Retinal pigment epithelial cell (primary cell): ENCODE measurements at regions not wholly inside any gene's neighbourhood (a gene's known extent, or its start where the extent isn't known, plus 50 kb on each side); places are given as distances from the start of the nearest gene placed in this dataset.

Source experiments
- DNase-seq: peaks from one replicate; pipeline ENCODE4 v3.0.0-alpha.2; 2010; ENCODE audit warnings: low read depth
- H3K4me3 ChIP-seq: 2 replicates; pipeline ENCODE4 v1.5.1; 2011; ENCODE audit warnings: mild to moderate bottlenecking, low read length, control low read depth, moderate library complexity
- TF ChIP-seq, protein P1 (sequence below): conservative IDR thresholded peaks from 2 replicates; pipeline ENCODE4 v1.5.1; 2011; ENCODE audit warnings: low read depth, low read length, control low read depth, inconsistent platforms

- TF ChIP-seq, protein P1, sequence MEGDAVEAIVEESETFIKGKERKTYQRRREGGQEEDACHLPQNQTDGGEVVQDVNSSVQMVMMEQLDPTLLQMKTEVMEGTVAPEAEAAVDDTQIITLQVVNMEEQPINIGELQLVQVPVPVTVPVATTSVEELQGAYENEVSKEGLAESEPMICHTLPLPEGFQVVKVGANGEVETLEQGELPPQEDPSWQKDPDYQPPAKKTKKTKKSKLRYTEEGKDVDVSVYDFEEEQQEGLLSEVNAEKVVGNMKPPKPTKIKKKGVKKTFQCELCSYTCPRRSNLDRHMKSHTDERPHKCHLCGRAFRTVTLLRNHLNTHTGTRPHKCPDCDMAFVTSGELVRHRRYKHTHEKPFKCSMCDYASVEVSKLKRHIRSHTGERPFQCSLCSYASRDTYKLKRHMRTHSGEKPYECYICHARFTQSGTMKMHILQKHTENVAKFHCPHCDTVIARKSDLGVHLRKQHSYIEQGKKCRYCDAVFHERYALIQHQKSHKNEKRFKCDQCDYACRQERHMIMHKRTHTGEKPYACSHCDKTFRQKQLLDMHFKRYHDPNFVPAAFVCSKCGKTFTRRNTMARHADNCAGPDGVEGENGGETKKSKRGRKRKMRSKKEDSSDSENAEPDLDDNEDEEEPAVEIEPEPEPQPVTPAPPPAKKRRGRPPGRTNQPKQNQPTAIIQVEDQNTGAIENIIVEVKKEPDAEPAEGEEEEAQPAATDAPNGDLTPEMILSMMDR, result no peak
- no peak for DNase-seq
- no peak overlapping the region for H3K4me3 ChIP-seq
These were observed 474.7 kb upstream of the SEMA3A start for GRCh38 chr7:84669177-84669732.

DNA sequence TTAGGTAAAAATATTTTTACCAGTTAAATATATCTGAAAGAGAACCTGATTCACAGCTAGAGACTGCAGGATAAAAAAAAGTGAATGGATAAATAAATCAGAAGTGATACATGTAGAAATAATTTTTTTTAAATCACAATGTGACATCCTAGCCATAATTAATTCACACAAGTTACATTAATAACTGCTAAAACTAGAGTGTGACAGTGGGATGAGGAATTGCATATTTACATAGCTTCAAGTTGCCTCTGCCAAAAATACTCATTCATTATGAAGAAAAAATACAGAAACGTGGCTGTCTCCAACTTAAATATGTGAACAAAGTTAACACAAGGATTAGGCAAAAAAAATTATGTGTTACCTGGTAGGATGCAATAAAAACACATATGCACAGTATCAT is 473.5 kb upstream of the SEMA3A start:
- DNase-seq, result no peak
- TF ChIP-seq, protein P1, result no peak
- H3K4me3 ChIP-seq, result no peak overlapping the region

DNA sequence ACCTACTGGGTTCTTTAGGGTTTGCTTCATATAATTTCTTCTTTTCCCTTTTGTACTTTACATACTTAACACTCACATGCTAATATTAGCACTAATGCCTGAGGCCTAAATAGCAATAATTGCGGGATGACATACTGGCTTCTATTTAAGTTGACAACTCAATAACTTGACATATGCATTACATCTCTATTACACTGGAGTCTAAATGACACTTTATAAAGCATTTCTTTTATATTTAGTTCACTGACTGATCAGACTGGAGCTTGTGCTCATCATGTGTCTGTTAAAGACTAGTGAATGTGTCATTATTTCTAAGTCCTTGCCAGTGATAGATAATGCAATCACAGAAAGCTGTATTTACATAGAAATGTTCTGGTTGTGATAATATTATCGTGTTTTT is 472.1 kb upstream of the SEMA3A start:
- TF ChIP-seq, protein P1, result no peak
- no peak for DNase-seq
- no peak overlapping the region for H3K4me3 ChIP-seq

DNA sequence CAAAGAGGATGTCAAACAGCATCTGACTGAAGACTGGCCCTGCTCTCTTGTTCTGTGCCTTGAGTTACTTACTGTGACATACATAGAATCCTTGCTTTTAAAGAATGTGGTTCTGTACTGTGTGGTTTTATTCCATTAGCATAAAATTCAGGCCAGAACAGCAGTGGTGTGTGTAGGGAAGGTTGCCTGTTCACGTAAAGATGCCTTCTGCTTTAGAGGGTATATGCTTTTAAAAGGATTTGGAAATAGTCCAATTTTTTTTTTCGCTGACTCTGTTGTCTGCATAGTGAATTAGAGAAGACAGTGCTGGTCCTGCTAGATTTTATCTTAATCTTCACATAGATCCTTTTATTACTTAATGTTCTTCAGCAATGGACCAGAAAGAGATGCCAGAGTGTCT is 470.8 kb upstream of the SEMA3A start:
- DNase-seq, result no peak
- TF ChIP-seq, protein P1, result no peak
- H3K4me3 ChIP-seq, result no peak overlapping the region

GRCh38 chr7:84664626-84665025 is 470.0 kb upstream of the SEMA3A start:
- no peak overlapping the region for H3K4me3 ChIP-seq
- DNase-seq, result no peak
- TF ChIP-seq, protein P1, result no peak

DNA sequence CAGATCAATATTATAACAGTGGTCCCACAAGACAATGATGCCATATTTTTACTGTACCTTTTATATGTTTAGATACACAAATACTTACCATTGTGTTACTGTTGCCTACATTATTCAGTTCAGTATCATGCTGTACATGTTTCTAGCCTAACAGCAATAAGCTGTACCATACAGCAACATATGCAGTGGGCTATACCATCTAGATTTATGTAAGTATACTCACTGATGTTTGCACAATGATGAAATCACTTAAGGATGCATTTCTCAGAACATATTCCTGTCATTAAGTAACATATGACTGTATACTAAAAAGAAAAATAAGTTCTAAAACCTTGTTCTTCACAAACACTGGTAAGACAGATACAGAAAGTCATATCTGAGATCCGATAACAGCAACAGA is 468.6 kb upstream of the SEMA3A start:
- H3K4me3 ChIP-seq, result no peak overlapping the region
- DNase-seq, result no peak
- TF ChIP-seq, protein P1, result no peak

DNA sequence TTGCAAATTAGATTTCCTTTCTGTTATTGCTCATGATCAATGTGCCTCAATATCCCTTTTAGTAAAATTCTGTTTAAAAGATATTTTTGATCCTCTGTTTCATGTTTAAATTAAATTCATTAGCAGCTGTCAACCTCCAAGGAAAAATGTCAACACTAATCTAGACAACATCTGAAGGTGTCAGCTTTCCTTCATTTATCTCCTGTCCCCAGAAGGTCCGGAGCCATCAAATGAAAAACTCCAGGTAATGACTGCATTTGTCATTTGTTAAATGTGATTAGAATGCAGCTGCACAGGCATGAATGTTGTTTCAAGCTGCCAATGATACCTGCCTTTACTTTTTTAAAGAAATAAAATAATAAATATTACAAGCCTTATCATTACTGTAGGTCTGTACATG is 463.7 kb upstream of the SEMA3A start:
- no peak overlapping the region for H3K4me3 ChIP-seq
- TF ChIP-seq, protein P1, result no peak
- DNase-seq, result no peak
